ENCODE measurements at regions not wholly inside any gene's neighbourhood (a gene's known extent, or its start where the extent isn't known, plus 50 kb on each side); places are given as distances from the start of the nearest gene placed in this dataset.
"Not testable (repeated sequence)": the region's sequence is repeated elsewhere in the genome, so short reads cannot be mapped to it uniquely, and the experiment has no call there.

DNA sequence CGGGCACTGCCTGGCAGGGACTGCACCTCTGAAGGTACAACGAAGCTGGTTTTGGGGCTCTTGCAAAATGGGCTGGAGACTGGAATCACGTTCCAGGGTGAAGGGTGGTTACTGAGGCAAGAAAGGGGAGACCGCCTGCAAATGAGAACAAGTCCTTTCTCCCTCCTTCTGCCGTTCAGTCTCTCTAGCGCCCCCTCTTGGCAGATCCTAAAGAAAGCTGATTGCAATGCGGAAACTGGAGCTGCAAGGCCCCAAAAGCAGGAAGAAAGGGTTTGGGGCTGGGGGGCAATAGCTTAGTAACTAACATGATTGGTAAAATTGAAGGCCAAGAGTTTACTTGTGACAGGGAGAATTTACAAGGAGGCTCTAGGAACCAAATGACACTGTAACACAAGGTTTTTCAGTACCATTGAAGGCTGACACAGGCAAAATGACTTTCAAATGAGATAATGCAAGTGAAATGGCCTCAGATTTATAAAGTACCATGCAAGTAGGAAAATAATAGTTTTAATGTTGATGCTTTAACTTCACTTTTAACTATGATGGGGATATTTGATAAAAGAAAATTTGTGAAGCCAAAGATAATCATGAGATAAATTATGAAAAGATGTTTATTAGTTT, 222.7 kb upstream of the HAND2 start:
- no peak for DNase-seq

- peak in 1 of 2 experiments; percentile 0 for DNase-seq
Observed at GRCh38 chr4:173748353-173748752, 218.3 kb upstream of the HAND2 start.

DNA sequence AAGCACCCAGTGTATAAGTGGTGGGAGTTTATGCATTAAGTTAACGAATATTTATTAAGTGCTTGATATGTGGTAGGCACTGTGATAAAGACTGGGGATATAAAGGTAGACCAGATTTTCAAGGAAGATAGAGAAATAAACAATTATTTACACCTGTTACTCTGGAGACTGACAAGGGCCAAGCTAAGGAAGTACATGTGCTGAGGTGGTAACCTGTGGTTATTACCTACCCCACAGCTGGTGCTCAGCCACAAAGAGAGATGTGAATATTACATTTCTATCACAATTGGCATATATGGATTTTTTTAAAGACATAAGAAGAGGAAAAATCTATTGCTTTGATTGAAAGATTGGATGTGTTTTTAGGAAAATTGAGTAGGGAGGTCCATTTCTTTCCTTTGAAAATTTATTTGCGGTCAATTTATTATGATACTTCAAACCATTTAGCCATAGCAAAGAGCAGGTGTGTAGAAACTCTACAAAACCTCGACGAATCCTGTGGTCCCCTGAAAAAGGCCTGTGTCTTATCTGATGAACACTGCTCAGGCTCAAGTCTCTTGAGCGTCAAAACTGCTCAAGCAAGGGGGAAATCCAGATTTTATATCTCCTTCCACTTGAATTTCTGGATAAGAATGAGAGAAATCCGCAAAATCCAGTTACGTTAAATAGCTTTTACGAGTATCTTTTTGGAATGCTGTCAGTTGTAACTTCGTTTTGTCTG, 217.7 kb upstream of the HAND2 start:
- DNase-seq: no peak

DNA sequence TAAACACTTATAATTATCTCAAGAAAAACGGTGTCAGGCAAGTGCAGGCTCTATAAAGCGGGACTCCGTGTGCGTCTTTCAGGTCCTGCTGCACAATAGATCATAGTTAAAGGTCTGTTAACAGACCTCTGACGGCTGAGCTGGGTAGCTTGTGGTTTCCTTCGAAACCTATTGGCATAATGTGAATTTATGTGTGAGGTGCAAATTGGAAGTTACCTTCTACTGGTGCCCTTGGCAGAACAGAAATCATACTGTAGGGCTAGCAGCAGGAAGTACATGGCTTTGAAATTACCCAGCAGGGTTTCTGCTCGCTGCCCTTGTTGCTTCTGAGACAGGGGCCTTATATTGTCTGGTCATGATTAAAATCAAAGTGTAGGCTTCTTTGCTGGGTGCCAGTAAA, 216.4 kb upstream of the HAND2 start:
- no peak for DNase-seq

GRCh38 chr4:173745765-173746164, 215.7 kb upstream of the HAND2 start:
- DNase-seq: no peak

DNA sequence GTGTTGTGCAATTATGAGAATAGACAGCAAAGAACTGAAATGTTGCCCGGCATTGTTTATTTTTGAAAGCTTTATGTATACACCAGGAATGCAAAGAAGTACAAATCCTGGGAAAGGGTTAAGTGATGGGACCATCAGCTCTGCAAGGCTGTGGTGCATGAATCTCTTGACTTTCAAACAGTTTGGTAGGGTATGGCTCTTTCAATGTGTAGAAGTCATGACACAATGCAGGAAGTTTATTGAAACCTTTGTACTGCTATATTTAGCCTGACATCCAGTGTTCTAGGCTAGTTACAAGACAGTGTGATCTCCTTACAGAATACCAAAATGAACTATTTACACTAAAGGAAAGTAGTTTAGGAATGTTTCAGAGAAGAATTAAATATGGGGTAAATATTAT, 206.8 kb upstream of the HAND2 start:
- no peak for DNase-seq

DNA sequence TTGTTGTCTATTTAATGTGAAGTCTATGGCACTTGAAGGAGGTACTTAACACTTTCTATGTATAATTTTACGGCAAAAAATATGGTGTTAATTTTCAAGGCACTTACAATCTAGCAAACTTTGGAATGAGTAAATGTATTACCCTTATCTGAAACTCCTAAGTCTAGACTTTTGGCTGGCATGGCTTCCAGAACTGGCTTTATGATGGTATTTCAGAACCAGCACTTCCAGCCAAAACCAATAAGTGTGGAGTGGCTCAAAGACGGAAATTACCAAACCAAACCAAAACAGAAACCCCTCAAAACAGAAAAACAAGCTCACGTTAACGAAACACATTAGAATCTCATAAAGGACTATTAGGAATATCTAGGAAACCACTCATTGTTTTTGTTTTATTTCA, 205.6 kb upstream of the HAND2 start:
- DNase-seq: no peak

DNA sequence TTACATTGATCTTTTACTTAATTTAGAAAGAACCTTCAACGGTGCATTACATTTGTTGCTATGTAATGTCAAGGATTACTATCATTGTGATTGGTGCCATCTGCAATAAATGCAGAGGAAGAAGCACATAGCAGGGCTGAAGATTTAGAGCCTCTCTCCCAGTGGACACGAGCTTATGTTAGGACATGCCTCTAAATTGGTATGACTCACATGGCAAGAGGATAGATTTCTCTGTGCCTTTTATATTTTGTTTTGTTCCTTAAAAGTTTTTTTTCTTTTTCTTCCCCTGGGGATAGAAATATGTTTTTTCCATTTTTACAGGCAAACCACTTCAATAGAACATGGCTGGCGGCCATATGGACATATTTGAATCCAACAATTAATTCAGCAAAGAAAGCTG, 205.0 kb upstream of the HAND2 start:
- DNase-seq: no peak

DNA sequence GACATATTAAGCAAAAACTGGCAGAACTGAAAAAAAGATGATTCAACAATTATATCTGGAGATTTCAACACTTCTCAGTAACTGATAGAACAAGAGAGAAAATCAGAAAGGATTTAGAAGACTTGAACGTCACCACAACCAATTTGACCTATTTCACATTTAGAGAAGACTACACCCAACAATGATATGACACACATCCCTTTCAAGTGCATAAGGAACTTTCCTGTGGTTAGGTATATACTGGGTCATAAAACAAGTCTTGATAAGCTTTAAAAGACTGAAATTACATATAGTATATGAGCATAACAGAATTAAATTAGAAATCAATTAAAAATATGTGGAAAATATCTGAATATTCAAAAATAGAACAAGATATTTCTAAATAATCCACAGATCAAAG, 201.2 kb upstream of the HAND2 start:
- no peak for DNase-seq

DNA sequence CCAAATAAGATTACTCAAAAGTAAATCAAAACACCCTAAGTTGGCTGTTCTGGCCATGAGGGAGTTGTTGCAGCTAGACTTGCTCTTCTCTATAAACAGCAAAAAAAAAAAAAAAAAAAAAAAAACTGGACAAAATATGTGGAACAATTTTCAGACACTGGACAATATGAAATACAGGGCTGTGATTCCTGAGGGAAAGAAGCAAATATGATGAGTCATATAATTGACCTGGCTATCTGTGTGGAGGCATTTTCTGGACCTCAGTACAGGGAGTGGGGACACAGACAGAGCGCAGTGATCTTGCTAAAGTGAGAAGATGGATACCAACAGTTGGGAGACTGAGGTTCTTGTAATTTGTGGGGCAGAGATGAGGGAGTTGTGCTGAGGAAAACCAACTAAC, 192.0 kb upstream of the HAND2 start:
- DNase-seq: no peak

GRCh38 chr4:173718504-173718903, 188.5 kb upstream of the HAND2 start:
- not testable (repeated sequence) for DNase-seq

GRCh38 chr4:173717581-173717980, 187.6 kb upstream of the HAND2 start:
- no peak for DNase-seq

DNA sequence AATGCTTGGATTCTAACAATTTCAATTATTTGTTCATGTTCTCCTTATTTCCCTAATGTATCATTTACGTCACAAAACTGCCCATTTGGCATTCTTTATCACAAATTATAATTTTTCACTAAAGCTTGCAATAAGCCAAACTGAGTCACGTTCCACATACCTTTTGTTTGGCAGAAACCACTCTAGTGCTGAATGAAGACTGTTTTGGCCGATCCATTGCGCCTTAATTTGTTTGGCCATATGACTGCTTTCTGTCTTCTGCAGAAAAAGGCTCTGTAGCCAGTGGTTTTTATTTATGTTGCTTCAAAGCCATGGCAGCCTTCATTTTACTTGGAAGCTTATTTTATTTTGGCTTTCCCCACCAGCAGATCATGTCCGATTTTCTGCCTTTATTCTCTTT, 184.4 kb upstream of the HAND2 start:
- no peak for DNase-seq

GRCh38 chr4:173713026-173713425, 183.0 kb upstream of the HAND2 start:
- DNase-seq: no peak

GRCh38 chr4:173707658-173708419, 177.8 kb upstream of the HAND2 start:
- no peak for DNase-seq

DNA sequence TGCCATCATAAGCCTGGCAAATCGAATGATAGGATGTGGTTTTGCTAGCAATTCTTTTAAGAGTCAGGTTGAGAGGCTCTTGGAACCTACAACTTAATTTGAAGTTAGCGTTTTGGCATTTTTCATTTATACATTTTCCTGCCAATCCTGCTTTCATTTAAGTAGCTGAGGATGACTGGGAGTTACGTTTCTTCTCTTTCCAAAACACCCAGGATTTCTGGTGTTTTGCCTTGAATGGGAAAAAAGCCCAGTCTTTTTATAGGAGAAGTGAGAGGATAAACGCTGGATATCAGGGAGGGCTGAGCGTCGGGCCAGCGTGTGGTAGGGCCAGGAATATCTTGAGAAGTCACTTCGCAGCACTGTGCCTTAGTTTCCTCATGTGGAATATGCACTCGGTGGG, 174.2 kb upstream of the HAND2 start:
- no peak for DNase-seq

- no peak for DNase-seq
Observed at GRCh38 chr4:173703021-173703420, 173.0 kb upstream of the HAND2 start.

GRCh38 chr4:173700650-173701049, 170.6 kb upstream of the HAND2 start:
- no peak for DNase-seq

DNA sequence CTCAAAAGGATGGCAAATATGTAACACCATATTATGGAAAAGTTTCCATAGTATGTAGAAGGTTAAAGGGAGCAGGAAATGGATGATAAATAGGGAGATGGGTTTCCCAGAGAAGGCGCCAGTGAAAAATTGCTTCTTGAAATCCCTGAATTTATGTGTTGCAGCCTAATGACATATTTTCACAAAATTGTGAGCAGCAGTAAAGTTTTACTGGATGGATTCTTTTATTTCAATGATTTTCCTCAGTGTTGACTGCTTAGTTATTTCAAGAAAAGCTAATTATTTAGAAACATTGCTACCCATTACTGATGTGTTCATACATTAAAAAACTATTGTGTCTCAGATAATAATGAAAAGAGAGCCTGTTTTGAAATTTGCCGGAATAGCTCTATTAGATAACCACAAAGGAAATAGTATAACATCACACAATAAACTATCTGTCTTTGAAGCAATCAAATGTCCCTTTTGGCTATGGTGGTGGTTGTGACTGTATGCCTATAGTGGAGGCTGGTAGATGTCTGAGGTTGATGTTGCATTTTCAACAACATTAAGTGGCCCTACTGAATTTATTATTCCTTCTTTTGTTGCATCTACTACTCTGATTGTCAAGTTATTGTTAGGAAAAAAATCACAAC, 169.9 kb upstream of the HAND2 start:
- DNase-seq: no peak

DNA sequence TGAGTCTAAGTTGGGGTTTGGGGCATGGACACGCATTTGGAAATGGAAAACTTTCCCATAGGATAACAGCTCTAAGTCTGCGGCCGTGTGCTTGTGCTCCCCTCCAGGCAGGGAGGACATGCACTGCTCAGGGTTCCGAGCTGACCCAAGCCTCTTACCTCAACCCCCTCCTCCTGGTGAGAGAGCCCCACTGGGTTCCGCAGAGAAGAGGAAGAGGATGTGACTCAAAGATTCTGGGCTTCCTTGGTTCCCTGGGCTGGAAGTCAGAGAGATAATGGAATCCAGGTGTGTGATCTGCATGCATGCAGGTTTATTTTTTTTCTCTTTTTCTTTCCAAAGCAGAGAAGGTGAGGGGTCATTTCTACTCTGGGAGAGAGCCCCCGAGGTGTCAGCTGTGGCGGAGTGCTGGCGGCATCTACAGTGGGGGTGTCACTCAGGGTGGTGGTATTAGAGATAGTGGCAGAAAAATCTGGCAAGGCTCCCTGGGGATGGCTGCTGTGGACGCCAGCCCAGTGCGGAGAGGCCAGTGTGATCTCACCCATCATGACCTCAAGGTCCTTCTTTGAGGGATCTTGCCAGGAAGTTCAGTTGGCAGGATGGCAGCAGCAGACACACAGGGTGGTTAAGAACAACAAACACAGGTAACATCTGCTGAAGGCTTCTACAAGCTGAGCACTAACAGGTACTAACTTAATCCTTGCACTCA, 168.7 kb upstream of the HAND2 start:
- no peak for DNase-seq

DNA sequence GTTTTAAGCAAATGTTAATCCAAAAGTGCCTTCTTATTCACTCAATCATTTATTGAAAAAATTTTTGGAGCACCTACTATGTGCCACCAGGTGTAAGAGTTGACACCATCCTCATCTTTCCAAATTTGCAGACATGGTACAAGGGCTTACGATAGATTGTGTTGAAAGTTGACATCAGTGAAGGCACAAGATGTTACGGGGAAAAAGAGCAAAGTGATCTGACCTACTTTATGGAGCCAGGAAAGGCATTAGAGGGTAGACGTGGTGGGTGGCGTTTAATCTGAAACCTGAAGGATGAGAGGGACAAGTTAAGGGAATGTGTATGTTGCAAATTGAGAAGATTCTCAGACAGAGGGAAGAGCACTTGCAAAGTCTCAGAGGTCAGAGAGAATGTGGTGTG, 167.8 kb upstream of the HAND2 start:
- no peak for DNase-seq

GRCh38 chr4:173696551-173696950, 166.5 kb upstream of the HAND2 start:
- DNase-seq: no peak

- DNase-seq: no peak
Observed at GRCh38 chr4:173696011-173696410, 166.0 kb upstream of the HAND2 start.

Data from NCI-H526 (cell line).